ENCODE measurements at regions not wholly inside any gene's neighbourhood (a gene's known extent, or its start where the extent isn't known, plus 50 kb on each side); places are given as distances from the start of the nearest gene placed in this dataset.

GRCh38 chr14:84592770-84593169 lies 937.2 kb upstream of the FLRT2 start:
- TF ChIP-seq, protein P1, sequence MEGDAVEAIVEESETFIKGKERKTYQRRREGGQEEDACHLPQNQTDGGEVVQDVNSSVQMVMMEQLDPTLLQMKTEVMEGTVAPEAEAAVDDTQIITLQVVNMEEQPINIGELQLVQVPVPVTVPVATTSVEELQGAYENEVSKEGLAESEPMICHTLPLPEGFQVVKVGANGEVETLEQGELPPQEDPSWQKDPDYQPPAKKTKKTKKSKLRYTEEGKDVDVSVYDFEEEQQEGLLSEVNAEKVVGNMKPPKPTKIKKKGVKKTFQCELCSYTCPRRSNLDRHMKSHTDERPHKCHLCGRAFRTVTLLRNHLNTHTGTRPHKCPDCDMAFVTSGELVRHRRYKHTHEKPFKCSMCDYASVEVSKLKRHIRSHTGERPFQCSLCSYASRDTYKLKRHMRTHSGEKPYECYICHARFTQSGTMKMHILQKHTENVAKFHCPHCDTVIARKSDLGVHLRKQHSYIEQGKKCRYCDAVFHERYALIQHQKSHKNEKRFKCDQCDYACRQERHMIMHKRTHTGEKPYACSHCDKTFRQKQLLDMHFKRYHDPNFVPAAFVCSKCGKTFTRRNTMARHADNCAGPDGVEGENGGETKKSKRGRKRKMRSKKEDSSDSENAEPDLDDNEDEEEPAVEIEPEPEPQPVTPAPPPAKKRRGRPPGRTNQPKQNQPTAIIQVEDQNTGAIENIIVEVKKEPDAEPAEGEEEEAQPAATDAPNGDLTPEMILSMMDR (IDR thresholded peaks at IDR 0.05): no peak
- TF ChIP-seq EHMT2 (IDR thresholded peaks at IDR 0.05; ENCODE audit: low read depth) (no peak), MAZ (IDR thresholded peaks at IDR 0.05; ENCODE audit: borderline replicate concordance, low read depth, low read length) (no peak), ELK1 (IDR thresholded peaks at IDR 0.05; ENCODE audit: low read depth, low read length) (no peak), ESRRA (IDR thresholded peaks at IDR 0.05; ENCODE audit: borderline replicate concordance, low read length) (no peak), POLR2A (IDR thresholded peaks at IDR 0.05; ENCODE audit: low read length) (no peak), CHD4 (IDR thresholded peaks at IDR 0.05; ENCODE audit: borderline replicate concordance) (no peak), PBX3 (IDR thresholded peaks at IDR 0.05) (no peak), EP300 (IDR thresholded peaks at IDR 0.05) (no peak), RAD21 (conservative IDR thresholded peaks at IDR 0.05 in 1 of 2, IDR thresholded peaks at IDR 0.05 in 1 of 2) (no peak), CEBPB (IDR thresholded peaks at IDR 0.05) (no peak), MYC (IDR thresholded peaks at IDR 0.05; ENCODE audit: borderline replicate concordance, low read length) (no peak)
- TF ChIP-seq, protein P2, sequence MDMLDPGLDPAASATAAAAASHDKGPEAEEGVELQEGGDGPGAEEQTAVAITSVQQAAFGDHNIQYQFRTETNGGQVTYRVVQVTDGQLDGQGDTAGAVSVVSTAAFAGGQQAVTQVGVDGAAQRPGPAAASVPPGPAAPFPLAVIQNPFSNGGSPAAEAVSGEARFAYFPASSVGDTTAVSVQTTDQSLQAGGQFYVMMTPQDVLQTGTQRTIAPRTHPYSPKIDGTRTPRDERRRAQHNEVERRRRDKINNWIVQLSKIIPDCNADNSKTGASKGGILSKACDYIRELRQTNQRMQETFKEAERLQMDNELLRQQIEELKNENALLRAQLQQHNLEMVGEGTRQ (IDR thresholded peaks at IDR 0.05): no peak
- TF ChIP-seq, protein P3, sequence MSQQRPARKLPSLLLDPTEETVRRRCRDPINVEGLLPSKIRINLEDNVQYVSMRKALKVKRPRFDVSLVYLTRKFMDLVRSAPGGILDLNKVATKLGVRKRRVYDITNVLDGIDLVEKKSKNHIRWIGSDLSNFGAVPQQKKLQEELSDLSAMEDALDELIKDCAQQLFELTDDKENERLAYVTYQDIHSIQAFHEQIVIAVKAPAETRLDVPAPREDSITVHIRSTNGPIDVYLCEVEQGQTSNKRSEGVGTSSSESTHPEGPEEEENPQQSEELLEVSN (IDR thresholded peaks at IDR 0.05; ENCODE audit: borderline replicate concordance, low read depth): no peak
